HL-60/S4 (cell line): ENCODE measurements at regions not wholly inside any gene's neighbourhood (a gene's known extent, or its start where the extent isn't known, plus 50 kb on each side); places are given as distances from the start of the nearest gene placed in this dataset.

Experiments
- in situ Hi-C: fragments of 300-500 bp; cut with MboI; formaldehyde crosslinking; loops from 2 replicates; pipeline ENCODE4 v1.14.3; 2022; ENCODE audit warnings: low sequenced_read_pairs

DNA sequence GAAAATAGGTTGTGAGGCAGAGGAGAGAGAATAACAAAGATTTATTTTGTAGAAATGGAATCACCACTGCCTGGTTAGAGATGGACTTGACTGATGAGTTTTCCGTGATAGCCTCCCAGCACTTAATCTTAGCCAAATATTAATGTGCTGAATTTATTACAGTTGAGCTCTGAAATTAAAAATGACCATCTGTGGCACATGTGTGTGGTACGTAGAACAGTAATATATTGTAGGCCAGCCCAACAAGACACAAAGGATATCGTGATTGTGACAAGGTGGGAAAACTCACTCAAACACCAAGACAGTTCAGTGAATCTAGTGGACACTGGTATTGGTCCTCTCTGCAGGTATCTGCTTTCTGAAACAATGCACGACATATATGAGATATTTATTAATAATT lies 119.4 kb downstream of the HAO1 start:
- in situ Hi-C loops, result no loop called here

DNA sequence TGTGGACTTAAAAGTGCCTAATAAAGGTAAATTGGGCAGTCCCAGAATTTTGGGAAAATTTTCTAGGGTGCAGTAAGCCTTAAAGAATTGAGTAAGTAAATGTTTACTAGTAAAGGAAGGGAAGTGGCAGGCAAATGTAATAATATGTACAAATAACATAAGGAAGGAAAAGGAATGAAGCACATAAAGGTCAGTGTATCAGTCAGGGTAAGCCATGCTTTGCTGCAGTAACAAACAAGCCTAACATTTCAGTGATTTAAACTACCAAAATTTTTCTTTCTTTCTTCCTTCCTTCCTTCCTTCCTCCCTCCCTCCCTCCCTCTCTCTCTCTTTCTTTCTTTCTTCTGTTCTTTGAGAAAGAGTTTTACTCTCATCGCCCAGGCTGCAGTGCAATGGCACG lies 117.5 kb downstream of the HAO1 start:
- in situ Hi-C loops, result no loop called here

GRCh38 chr20:7828437-7828836 lies 111.8 kb downstream of the HAO1 start:
- in situ Hi-C loops, result no loop called here

GRCh38 chr20:7829031-7829430 lies 111.2 kb downstream of the HAO1 start:
- in situ Hi-C loops, result no loop called here

- in situ Hi-C loops, result no loop called here
Observed at GRCh38 chr20:7829776-7830175, 110.5 kb downstream of the HAO1 start.
